ENCODE measurements at regions not wholly inside any gene's neighbourhood (a gene's known extent, or its start where the extent isn't known, plus 50 kb on each side); places are given as distances from the start of the nearest gene placed in this dataset.

GRCh38 chr4:123740236-123740635, 343.6 kb downstream of the SPRY1 start:
- DNase-seq (ENCODE audit: low read depth), result no peak

GRCh38 chr4:123741906-123742305, 345.3 kb downstream of the SPRY1 start:
- DNase-seq (ENCODE audit: low read depth), result no peak
- TF ChIP-seq CTCF (conservative IDR thresholded peaks at IDR 0.05; ENCODE audit: low read depth, low read length), result no peak

More at GRCh38 chr4:123740236-123740635, 343.6 kb downstream of the SPRY1 start:
- H3K4me3 ChIP-seq (ENCODE audit: low read depth, low read length), result no peak overlapping the region
- no peak for TF ChIP-seq CTCF (conservative IDR thresholded peaks at IDR 0.05; ENCODE audit: low read depth, low read length)

GRCh38 chr4:123743848-123744247, 347.3 kb downstream of the SPRY1 start:
- DNase-seq (ENCODE audit: low read depth), result no peak
- no peak for TF ChIP-seq CTCF (conservative IDR thresholded peaks at IDR 0.05; ENCODE audit: low read depth, low read length)
- H3K4me3 ChIP-seq (ENCODE audit: low read depth, low read length), result no peak overlapping the region

More at GRCh38 chr4:123741906-123742305, 345.3 kb downstream of the SPRY1 start:
- no peak overlapping the region for H3K4me3 ChIP-seq (ENCODE audit: low read depth, low read length)

GRCh38 chr4:123744664-123745290, 348.2 kb downstream of the SPRY1 start:
- no peak overlapping the region for H3K4me3 ChIP-seq (ENCODE audit: low read depth, low read length)
- TF ChIP-seq CTCF (conservative IDR thresholded peaks at IDR 0.05; ENCODE audit: low read depth, low read length), result no peak
- DNase-seq (ENCODE audit: low read depth), result no peak

GRCh38 chr4:123747016-123747415, 350.4 kb downstream of the SPRY1 start:
- no peak for TF ChIP-seq CTCF (conservative IDR thresholded peaks at IDR 0.05; ENCODE audit: low read depth, low read length)
- no peak for DNase-seq (ENCODE audit: low read depth)
- H3K4me3 ChIP-seq (ENCODE audit: low read depth, low read length), result no peak overlapping the region

GRCh38 chr4:123748806-123749205, 352.2 kb downstream of the SPRY1 start:
- H3K4me3 ChIP-seq (ENCODE audit: low read depth, low read length), result no peak overlapping the region
- no peak for TF ChIP-seq CTCF (conservative IDR thresholded peaks at IDR 0.05; ENCODE audit: low read depth, low read length)
- no peak for DNase-seq (ENCODE audit: low read depth)

GRCh38 chr4:123749383-123749782, 352.8 kb downstream of the SPRY1 start:
- TF ChIP-seq CTCF (conservative IDR thresholded peaks at IDR 0.05; ENCODE audit: low read depth, low read length), result no peak
- no peak for DNase-seq (ENCODE audit: low read depth)
- H3K4me3 ChIP-seq (ENCODE audit: low read depth, low read length), result no peak overlapping the region

Measured in epithelial cell of proximal tubule (primary cell).